H9 (cell line): ENCODE measurements at regions not wholly inside any gene's neighbourhood (a gene's known extent, or its start where the extent isn't known, plus 50 kb on each side); places are given as distances from the start of the nearest gene placed in this dataset.

ENCODE experiments used
- DNase-seq: peaks from one replicate; pipeline ENCODE4 v3.0.0-alpha.2; 2017
- H2AFZ ChIP-seq: one replicate; pipeline ENCODE4 v1.6.1; 2013; ENCODE audit warnings: mild to moderate bottlenecking, low read length, control low read depth, moderate library complexity
- H2AK5ac ChIP-seq: 2 replicates; pipeline ENCODE4 v1.6.1; 2013; ENCODE audit warnings: low read length, control low read depth, mixed read lengths; ENCODE audit not compliant: insufficient read length
- H2BK120ac ChIP-seq: one replicate; pipeline ENCODE4 v1.6.1; 2013; ENCODE audit warnings: low read depth, mild to moderate bottlenecking, low read length, control low read depth, inconsistent platforms; ENCODE audit not compliant: poor library complexity, severe bottlenecking
- H2BK12ac ChIP-seq: 2 replicates; pipeline ENCODE4 v1.6.1; 2013; ENCODE audit warnings: low read length, control low read depth, mixed read lengths, low read depth; ENCODE audit not compliant: insufficient read length
- H2BK15ac ChIP-seq: 2 replicates; pipeline ENCODE4 v1.6.1; 2013; ENCODE audit warnings: low read depth, low read length, control low read depth
- H2BK20ac ChIP-seq: one replicate; pipeline ENCODE4 v1.6.1; 2013; ENCODE audit warnings: low read depth, mild to moderate bottlenecking, low read length, control low read depth, inconsistent platforms; ENCODE audit not compliant: poor library complexity, severe bottlenecking
- H2BK5ac ChIP-seq: 2 replicates; pipeline ENCODE4 v1.6.1; 2013; ENCODE audit warnings: low read length, control low read depth, mixed read lengths; ENCODE audit not compliant: insufficient read length
- H3K14ac ChIP-seq: 2 replicates; pipeline ENCODE4 v1.6.1; 2013; ENCODE audit warnings: low read length, control low read depth; ENCODE audit not compliant: insufficient read depth
- H3K18ac ChIP-seq: 2 replicates; pipeline ENCODE4 v1.6.1; 2013; ENCODE audit warnings: low read depth, mild to moderate bottlenecking, mixed read lengths, low read length, control low read depth; ENCODE audit not compliant: insufficient read length
- H3K23ac ChIP-seq: 2 replicates; pipeline ENCODE4 v1.6.1; 2013; ENCODE audit warnings: low read length, control low read depth, mixed read lengths, low read depth; ENCODE audit not compliant: insufficient read length
- H3K23me2 ChIP-seq: 2 replicates; pipeline ENCODE4 v1.6.1; 2013; ENCODE audit warnings: low read depth, mild to moderate bottlenecking, mixed read lengths, low read length, control low read depth; ENCODE audit not compliant: insufficient read length, poor library complexity, severe bottlenecking
- H3K27ac ChIP-seq: 2 replicates; pipeline ENCODE4 v1.5.1; 2013; ENCODE audit warnings: low read length, control low read depth, mixed read lengths, low read depth; ENCODE audit not compliant: insufficient read length
- H3K27me3 ChIP-seq: 2 replicates; pipeline ENCODE4 v1.6.1; 2013; ENCODE audit warnings: low read length, control low read depth, inconsistent platforms; ENCODE audit not compliant: insufficient read depth
- H3K4ac ChIP-seq: 2 replicates; pipeline ENCODE4 v1.6.1; 2013; ENCODE audit warnings: low read depth, mild to moderate bottlenecking, control low read depth, inconsistent platforms, low read length, moderate library complexity
- H3K4me1 ChIP-seq: 2 replicates; pipeline ENCODE4 v1.6.1; 2013; ENCODE audit warnings: low read length, control low read depth, inconsistent platforms; ENCODE audit not compliant: insufficient read depth
- H3K4me2 ChIP-seq: 2 replicates; pipeline ENCODE4 v1.6.1; 2013; ENCODE audit warnings: low read length, control low read depth, mixed read lengths; ENCODE audit not compliant: insufficient read length, insufficient read depth
- H3K56ac ChIP-seq: 2 replicates; pipeline ENCODE4 v1.6.1; 2013; ENCODE audit warnings: low read depth, mild to moderate bottlenecking, mixed read lengths, low read length, control low read depth; ENCODE audit not compliant: insufficient read length
- H3K79me1 ChIP-seq: 2 replicates; pipeline ENCODE4 v1.6.1; 2013; ENCODE audit warnings: low read depth, mild to moderate bottlenecking, moderate library complexity, low read length, control low read depth, inconsistent platforms; ENCODE audit not compliant: insufficient read depth, poor library complexity, severe bottlenecking
- H3K79me2 ChIP-seq: 2 replicates; pipeline ENCODE4 v1.6.1; 2013; ENCODE audit warnings: low read length, control low read depth, inconsistent platforms; ENCODE audit not compliant: insufficient read depth
- H3K9ac ChIP-seq: 2 replicates; pipeline ENCODE4 v1.6.1; 2013; ENCODE audit warnings: low read length, control low read depth, mixed read lengths; ENCODE audit not compliant: insufficient read length; ENCODE audit errors: extremely low read depth
- H3K9me3 ChIP-seq: one replicate; pipeline ENCODE4 v1.6.1; 2013; ENCODE audit warnings: low read depth, low read length, inconsistent platforms; ENCODE audit not compliant: control insufficient read depth
- H3T11ph ChIP-seq: one replicate; pipeline ENCODE4 v1.6.1; 2013; ENCODE audit warnings: mild to moderate bottlenecking, low read length, control low read depth, inconsistent platforms
- H4K20me1 ChIP-seq: one replicate; pipeline ENCODE4 v1.6.1; 2013; ENCODE audit not compliant: control insufficient read depth, insufficient read length, insufficient read depth
- H4K5ac ChIP-seq: 2 replicates; pipeline ENCODE4 v1.6.1; 2013; ENCODE audit warnings: low read depth, mild to moderate bottlenecking, mixed read lengths, low read length, control low read depth; ENCODE audit not compliant: insufficient read length
- H4K8ac ChIP-seq: replicated peaks from 2 replicates; pipeline ENCODE4 v1.6.1; 2013; ENCODE audit warnings: low read length, control low read depth, mixed read lengths, low read depth; ENCODE audit not compliant: insufficient read length
- H4K91ac ChIP-seq: 2 replicates; pipeline ENCODE4 v1.6.1; 2013; ENCODE audit warnings: low read depth, mild to moderate bottlenecking, moderate library complexity, mixed read lengths, low read length, control low read depth; ENCODE audit not compliant: insufficient read length
- H3K27ac Mint-ChIP-seq, 3 experiments: 2 replicates in 2 of 3; 3 replicates in 1 of 3; pipeline ENCODE4 v1.8.0; 2020 to 2021; ENCODE audit warnings: mixed read lengths in 3 of 3, mild to moderate bottlenecking in 1 of 3, moderate library complexity in 1 of 3
- H3K27me3 Mint-ChIP-seq: 2 replicates; pipeline ENCODE4 v1.8.0; 2021; ENCODE audit warnings: low read depth, mild to moderate bottlenecking, moderate library complexity, mixed read lengths
- H3K36me3 Mint-ChIP-seq, 3 experiments: 2 replicates in 2 of 3; 3 replicates in 1 of 3; pipeline ENCODE4 v1.8.0; 2020 to 2021; ENCODE audit warnings: low read depth in 3 of 3, mixed read lengths in 3 of 3; ENCODE audit not compliant: insufficient read depth in 1 of 3
- H3K4me1 Mint-ChIP-seq, 2 experiments: 2 replicates each; pipeline ENCODE4 v1.8.0; 2020; ENCODE audit warnings: mixed read lengths in 2 of 2
- H3K4me3 Mint-ChIP-seq, 2 experiments: 2 replicates in 1 of 2; 3 replicates in 1 of 2; pipeline ENCODE4 v1.8.0; 2020 to 2021; ENCODE audit warnings: mild to moderate bottlenecking in 2 of 2, mixed read lengths in 2 of 2, moderate library complexity in 1 of 2
- H3K9me3 Mint-ChIP-seq, 2 experiments: 2 replicates in 1 of 2; 3 replicates in 1 of 2; pipeline ENCODE4 v1.8.0; 2020; ENCODE audit warnings: mild to moderate bottlenecking in 2 of 2, mixed read lengths in 2 of 2, moderate library complexity in 1 of 2
- CTCF ChIP-seq: fragments of 200-600 bp; sonication (generic); conservative IDR thresholded peaks from 3 replicates; pipeline ENCODE4 v1.8.0; 2021; ENCODE audit warnings: antibody characterized with exemption, mild to moderate bottlenecking
- WGBS: extraction: QIAGEN DNeasy Blood & Tissue Kit; methylation state at CpG from one replicate; pipeline ENCODE4 v1.1.7; 2013; ENCODE audit warnings: missing lambda C conversion rate, low lambda C conversion rate, mixed read lengths; ENCODE audit not compliant: insufficient read length; ENCODE audit errors: extremely low coverage; 5-methylcytosine and 5-hydroxymethylcytosine counted together

GRCh38 chr11:127063241-127063640, 62.7 kb upstream of the KIRREL3 start:
- H3K9me3 ChIP-seq: no peaks in the 10 kb centered on the region
- Mint-ChIP-seq H3K27me3 (peaks cover 3% of the 10 kb centered on the region), H3K9me3 (no peaks in the 10 kb centered on the region), H3K36me3 (no peaks in the 10 kb centered on the region), H3K27ac (no peak overlapping the region), H3K4me1 (peaks cover 8 to 9% of the 10 kb centered on the region in 2 experiments), H3K4me3 (no peak overlapping the region)
- no peak overlapping the region for H3K18ac ChIP-seq
- no peak overlapping the region for H3K27ac ChIP-seq
- DNase-seq: no peak
- no peak overlapping the region for H3K23ac ChIP-seq
- no peaks in the 10 kb centered on the region for H4K20me1 ChIP-seq
- H4K5ac ChIP-seq: no peak overlapping the region
- H3K4ac ChIP-seq: no peak overlapping the region
- H3K56ac ChIP-seq: no peak overlapping the region
- H3K4me2 ChIP-seq: no peak overlapping the region
- no peak overlapping the region for H2BK20ac ChIP-seq
- no peak for TF ChIP-seq CTCF
- H4K8ac ChIP-seq: no peak overlapping the region
- H3K4me1 ChIP-seq: peaks cover 2% of the 10 kb centered on the region; the same call in 1 of the 2 replicates
- no peak overlapping the region for H2BK120ac ChIP-seq
- no peak overlapping the region for H2BK15ac ChIP-seq
- no peak overlapping the region for H3K14ac ChIP-seq
- WGBS: no CpG with 5 or more reads among the region's 3 CpGs
- no peak overlapping the region for H2AFZ ChIP-seq
- H3T11ph ChIP-seq: no peak overlapping the region
- no peak overlapping the region for H4K91ac ChIP-seq
- no peak overlapping the region for H2BK5ac ChIP-seq
- H2AK5ac ChIP-seq: no peak overlapping the region
- no peak overlapping the region for H3K9ac ChIP-seq
- H3K79me2 ChIP-seq: no peaks in the 10 kb centered on the region
- no peaks in the 10 kb centered on the region for H3K23me2 ChIP-seq
- H3K27me3 ChIP-seq: no peaks in the 10 kb centered on the region
- H3K79me1 ChIP-seq: no peaks in the 10 kb centered on the region
- H2BK12ac ChIP-seq: no peak overlapping the region
